Stimulated activated CD4-positive, alpha-beta T cell treated with anti-CD3 and anti-CD28 coated beads, Interleukin-1b, Interleukin-23, amount 100 ng/mL, for 4 hours (primary cell): ENCODE measurements at regions not wholly inside any gene's neighbourhood (a gene's known extent, or its start where the extent isn't known, plus 50 kb on each side); places are given as distances from the start of the nearest gene placed in this dataset.

ENCODE experiments used
- DNase-seq, 2 donors: peaks; one replicate each; pipeline ENCODE4 v3.0.0-alpha.2; 2020; ENCODE audit warnings: low read depth in 2 of 2

GRCh38 chr18:78924301-78924700 is 55.3 kb upstream of the SALL3 start:
- DNase-seq: no peak

- DNase-seq: no peak
Measured at GRCh38 chr18:78924786-78925540, 54.7 kb upstream of the SALL3 start.

GRCh38 chr18:78925557-78926242 is 53.9 kb upstream of the SALL3 start:
- no peak for DNase-seq

GRCh38 chr18:78926243-78926615 is 53.4 kb upstream of the SALL3 start:
- DNase-seq: no peak

GRCh38 chr18:78927156-78927555 is 52.5 kb upstream of the SALL3 start:
- no peak for DNase-seq

GRCh38 chr18:78927616-78928015 is 52.0 kb upstream of the SALL3 start:
- DNase-seq: no peak

GRCh38 chr18:78928076-78928475 is 51.5 kb upstream of the SALL3 start:
- no peak for DNase-seq

- DNase-seq: no peak
Measured at GRCh38 chr18:78929516-78929915, 50.1 kb upstream of the SALL3 start.
